Ovary (tissue), 3 donors: ENCODE measurements at regions not wholly inside any gene's neighbourhood (a gene's known extent, or its start where the extent isn't known, plus 50 kb on each side); places are given as distances from the start of the nearest gene placed in this dataset.

ENCODE experiments used
- EP300 ChIP-seq: sonication (generic); formaldehyde crosslinking; IDR thresholded peaks from one replicate; pipeline ENCODE4 v1.6.1; 2017; ENCODE audit warnings: antibody characterized with exemption
- POLR2A ChIP-seq: fragments of 450-650 bp; IDR thresholded peaks from one replicate; pipeline ENCODE4 v1.6.1; 2017; ENCODE audit warnings: antibody characterized with exemption, mild to moderate bottlenecking, moderate library complexity
- TF ChIP-seq, protein P1 (sequence below), 3 donors: fragments of 450-650 bp in 2 of 3; fragments of 200-600 bp in 1 of 3; IDR thresholded peaks; one replicate each; pipeline versions ENCODE4 v1.5.1 to v1.8.0; 2016 to 2022; ENCODE audit warnings: antibody characterized with exemption in 3 of 3, mild to moderate bottlenecking in 1 of 3
- donor health status: DM: no; HTN: no; CAD: no.

DNA sequence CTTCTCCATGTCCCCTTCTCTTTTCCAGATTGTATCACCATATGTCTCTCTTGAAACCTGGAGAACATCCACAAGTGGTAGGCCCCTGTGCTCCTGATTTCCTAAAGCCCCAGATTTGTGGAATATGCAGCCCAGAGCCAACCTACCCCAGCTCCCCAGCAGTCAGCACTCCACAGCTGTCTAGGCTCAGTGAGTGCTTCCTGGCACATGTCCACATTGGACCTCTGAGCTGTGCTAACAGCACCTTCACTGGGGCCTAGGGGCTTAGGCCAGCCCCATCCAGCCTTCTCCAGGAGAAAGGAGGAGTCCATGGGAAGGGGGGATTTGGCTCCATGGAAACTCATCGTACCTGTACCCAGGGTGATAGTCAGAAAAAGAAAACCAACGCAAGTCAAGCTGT lies 192.7 kb downstream of the FGFR2 start:
- TF ChIP-seq, protein P1, sequence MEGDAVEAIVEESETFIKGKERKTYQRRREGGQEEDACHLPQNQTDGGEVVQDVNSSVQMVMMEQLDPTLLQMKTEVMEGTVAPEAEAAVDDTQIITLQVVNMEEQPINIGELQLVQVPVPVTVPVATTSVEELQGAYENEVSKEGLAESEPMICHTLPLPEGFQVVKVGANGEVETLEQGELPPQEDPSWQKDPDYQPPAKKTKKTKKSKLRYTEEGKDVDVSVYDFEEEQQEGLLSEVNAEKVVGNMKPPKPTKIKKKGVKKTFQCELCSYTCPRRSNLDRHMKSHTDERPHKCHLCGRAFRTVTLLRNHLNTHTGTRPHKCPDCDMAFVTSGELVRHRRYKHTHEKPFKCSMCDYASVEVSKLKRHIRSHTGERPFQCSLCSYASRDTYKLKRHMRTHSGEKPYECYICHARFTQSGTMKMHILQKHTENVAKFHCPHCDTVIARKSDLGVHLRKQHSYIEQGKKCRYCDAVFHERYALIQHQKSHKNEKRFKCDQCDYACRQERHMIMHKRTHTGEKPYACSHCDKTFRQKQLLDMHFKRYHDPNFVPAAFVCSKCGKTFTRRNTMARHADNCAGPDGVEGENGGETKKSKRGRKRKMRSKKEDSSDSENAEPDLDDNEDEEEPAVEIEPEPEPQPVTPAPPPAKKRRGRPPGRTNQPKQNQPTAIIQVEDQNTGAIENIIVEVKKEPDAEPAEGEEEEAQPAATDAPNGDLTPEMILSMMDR (IDR thresholded peaks at IDR 0.05) = no peak
- TF ChIP-seq POLR2A (no peak), EP300 (no peak)
